HCT116 (cell line): ENCODE measurements at regions not wholly inside any gene's neighbourhood (a gene's known extent, or its start where the extent isn't known, plus 50 kb on each side); places are given as distances from the start of the nearest gene placed in this dataset.

Experiments used
- ATAC-seq: fragments of 200-7000 bp; cut with Tn5 transposase; 2 replicates; pipeline ENCODE4 v1.9.1; 2020; ENCODE audit warnings: mild to moderate bottlenecking, moderate library complexity
- BruUV-seq: library from RNA; stranded (reverse); fragments of 400-500 nt; replicated peaks from 2 replicates; lab custom pipeline; 2021; lab: Mats Ljungman, UMichigan
- CTCF ChIA-PET: fragments of 300-600 bp; sonication (Branson Sonifier 250); formaldehyde crosslinking; loops from one replicate; lab custom pipeline; 2021; ENCODE audit warnings: antibody characterized with exemption; lab: Charles Lee
- POLR2A ChIA-PET: fragments of 300-600, 350-600 bp; sonication (Branson Sonifier 250); formaldehyde crosslinking; loops from one replicate; lab custom pipeline; 2021; ENCODE audit warnings: antibody characterized with exemption; lab: Charles Lee
- RAD21 ChIA-PET, 2 experiments: fragments of 300-600 bp; sonication (Branson Sonifier 250); formaldehyde crosslinking; loops; one replicate each; lab custom pipeline; 2023; ENCODE audit warnings: low total read pairs in 2 of 2; ENCODE audit not compliant: uncharacterized antibody in 2 of 2, unreplicated experiment in 2 of 2, low non-redundant PET in 1 of 2; lab: Charles Lee
- DNase-seq: peaks from one replicate; pipeline ENCODE4 v3.0.0-alpha.2; 2010; ENCODE audit warnings: low read depth, low spot score
- H2AFZ ChIP-seq: fragments of 200-600 bp; shearing (Covaris generic), sonication (generic); 2 replicates; pipeline ENCODE4 v1.6.1; 2017; ENCODE audit warnings: low read depth, mixed run types, mixed read lengths, antibody characterized with exemption, low read length; ENCODE audit not compliant: poor library complexity, severe bottlenecking
- H3K27ac ChIP-seq: 2 replicates; pipeline ENCODE4 v1.5.1; 2012; ENCODE audit warnings: low read depth, low read length
- H3K27me3 ChIP-seq: fragments of 200-600 bp; sonication (generic); 2 replicates; pipeline ENCODE4 v1.6.1; 2016; ENCODE audit warnings: mixed run types, low read length, mixed read lengths; ENCODE audit not compliant: insufficient read depth
- H3K36me3 ChIP-seq, 2 experiments: fragments of 200-500 bp in 1 of 2; fragments of 200-600 bp in 1 of 2; sonication (Bioruptor generic) in 1 of 2; sonication (generic) in 1 of 2; 2 replicates each; pipeline versions ENCODE4 v1.5.1 to v1.6.1; 2014 to 2016; ENCODE audit warnings: low read length in 2 of 2, inconsistent platforms in 1 of 2, mixed read lengths in 1 of 2, mixed run types in 1 of 2; ENCODE audit not compliant: insufficient read depth in 2 of 2, control insufficient read depth in 1 of 2
- H3K4me1 ChIP-seq, 2 experiments: fragments of 200-600 bp in 1 of 2; sonication (generic) in 1 of 2; 2 replicates each; pipeline versions ENCODE4 v1.5.1 to v1.6.1; 2012 to 2017; ENCODE audit warnings: low read length in 2 of 2, inconsistent platforms in 1 of 2, mild to moderate bottlenecking in 1 of 2, mixed read lengths in 1 of 2, mixed run types in 1 of 2, moderate library complexity in 1 of 2; ENCODE audit not compliant: insufficient read depth in 2 of 2, control insufficient read depth in 1 of 2
- H3K4me2 ChIP-seq: fragments of 200-600 bp; sonication (generic); 2 replicates; pipeline ENCODE4 v1.6.1; 2017; ENCODE audit warnings: mixed run types, low read length, mixed read lengths
- H3K4me3 ChIP-seq, 2 experiments: fragments of 200-600 bp in 1 of 2; sonication (generic) in 1 of 2; replicated peaks in 1 of 2; 2 replicates each; pipeline ENCODE4 v1.5.1; 2011 to 2016; ENCODE audit warnings: low read length in 2 of 2, control low read depth in 1 of 2, low read depth in 1 of 2, mild to moderate bottlenecking in 1 of 2, mixed read lengths in 1 of 2, mixed run types in 1 of 2
- H3K79me2 ChIP-seq: fragments of 200-600 bp; sonication (generic); 2 replicates; pipeline ENCODE4 v1.6.1; 2017; ENCODE audit warnings: mild to moderate bottlenecking, mixed run types, low read length, moderate library complexity, mixed read lengths; ENCODE audit not compliant: insufficient read depth
- H3K9ac ChIP-seq: fragments of 200-600 bp; sonication (generic); 2 replicates; pipeline ENCODE4 v1.6.1; 2016; ENCODE audit warnings: low read length, mixed read lengths
- H3K9me2 ChIP-seq: fragments of 200-600 bp; sonication (generic), shearing (Covaris generic); 2 replicates; pipeline ENCODE4 v1.6.1; 2017; ENCODE audit warnings: mixed run types, mild to moderate bottlenecking, moderate library complexity; ENCODE audit not compliant: insufficient read depth
- H3K9me3 ChIP-seq, 2 experiments: fragments of 200-500 bp in 1 of 2; fragments of 200-600 bp in 1 of 2; sonication (Bioruptor generic) in 1 of 2; sonication (generic) in 1 of 2; 2 replicates each; pipeline ENCODE4 v1.6.1; 2014 to 2017; ENCODE audit warnings: low read length in 2 of 2, mixed read lengths in 2 of 2, inconsistent platforms in 1 of 2, low read depth in 1 of 2, mild to moderate bottlenecking in 1 of 2, mixed run types in 1 of 2, moderate library complexity in 1 of 2; ENCODE audit not compliant: control insufficient read depth in 1 of 2, insufficient read depth in 1 of 2
- H4K20me1 ChIP-seq: fragments of 200-600 bp; sonication (generic), shearing (Covaris generic); 2 replicates; pipeline ENCODE4 v1.6.1; 2017; ENCODE audit warnings: mixed run types, mild to moderate bottlenecking, moderate library complexity; ENCODE audit not compliant: insufficient read depth
- CBX3 ChIP-seq: IDR thresholded peaks from 2 replicates; pipeline ENCODE4 v1.6.1; 2012; ENCODE audit warnings: low read depth
- CTCF ChIP-seq, 3 experiments: fragments of 200-600 bp in 1 of 3; sonication (generic) in 1 of 3; IDR thresholded peaks in 2 of 3; conservative IDR thresholded peaks in 1 of 3; 2 replicates each; pipeline ENCODE4 v1.5.1; 2012 to 2017; ENCODE audit warnings: low read depth in 2 of 3, low read length in 2 of 3, antibody characterized with exemption in 1 of 3, borderline replicate concordance in 1 of 3, control low read depth in 1 of 3, mild to moderate bottlenecking in 1 of 3, mixed read lengths in 1 of 3, mixed run types in 1 of 3, moderate library complexity in 1 of 3; ENCODE audit not compliant: insufficient read depth in 1 of 3
- EGR1 ChIP-seq: IDR thresholded peaks from 2 replicates; pipeline ENCODE4 v1.6.1; 2012; ENCODE audit warnings: low read depth
- ELF1 ChIP-seq: IDR thresholded peaks from 2 replicates; pipeline ENCODE4 v1.6.1; 2012; ENCODE audit warnings: low read depth, borderline replicate concordance
- EZH2phosphoT487 ChIP-seq: fragments of 200-600 bp; IDR thresholded peaks from 2 replicates; pipeline ENCODE4 v1.6.1; 2018; ENCODE audit warnings: antibody characterized with exemption, borderline replicate concordance
- FOSL1 ChIP-seq: IDR thresholded peaks from 2 replicates; pipeline ENCODE4 v1.6.1; 2012; ENCODE audit warnings: low read depth
- POLR2A ChIP-seq: IDR thresholded peaks from 2 replicates; pipeline ENCODE4 v1.7.0; 2011; ENCODE audit warnings: borderline replicate concordance; ENCODE audit not compliant: insufficient read depth, insufficient read length; ENCODE audit errors: extremely low read depth
- POLR2AphosphoS5 ChIP-seq: IDR thresholded peaks from 2 replicates; pipeline ENCODE4 v1.6.1; 2011; ENCODE audit warnings: mild to moderate bottlenecking, low read depth, low read length, moderate library complexity
- RAD21 ChIP-seq: IDR thresholded peaks from 2 replicates; pipeline ENCODE4 v1.6.1; 2012; ENCODE audit warnings: low read depth, mild to moderate bottlenecking
- SP1 ChIP-seq: IDR thresholded peaks from 2 replicates; pipeline ENCODE4 v1.6.1; 2012; ENCODE audit warnings: low read depth
- YY1 ChIP-seq: IDR thresholded peaks from 2 replicates; pipeline ENCODE4 v1.6.1; 2011; ENCODE audit warnings: low read length, low read depth, moderate library complexity, mild to moderate bottlenecking; ENCODE audit not compliant: insufficient replicate concordance; ENCODE audit errors: extremely low read depth
- ZNF274 ChIP-seq: fragments of 200-500 bp; sonication (Bioruptor generic); IDR thresholded peaks from 2 replicates; pipeline ENCODE4 v1.6.1; 2014; ENCODE audit warnings: mild to moderate bottlenecking, low read depth, low read length, inconsistent platforms
- intact Hi-C: fragments of 100-400 bp; cut with micrococcal nuclease; formaldehyde crosslinking; loops from 2 replicates; pipeline ENCODE4 v1.10.0; 2022
- TF ChIP-seq, protein P1 (sequence below): IDR thresholded peaks from 2 replicates; pipeline ENCODE4 v1.6.1; 2012

DNA sequence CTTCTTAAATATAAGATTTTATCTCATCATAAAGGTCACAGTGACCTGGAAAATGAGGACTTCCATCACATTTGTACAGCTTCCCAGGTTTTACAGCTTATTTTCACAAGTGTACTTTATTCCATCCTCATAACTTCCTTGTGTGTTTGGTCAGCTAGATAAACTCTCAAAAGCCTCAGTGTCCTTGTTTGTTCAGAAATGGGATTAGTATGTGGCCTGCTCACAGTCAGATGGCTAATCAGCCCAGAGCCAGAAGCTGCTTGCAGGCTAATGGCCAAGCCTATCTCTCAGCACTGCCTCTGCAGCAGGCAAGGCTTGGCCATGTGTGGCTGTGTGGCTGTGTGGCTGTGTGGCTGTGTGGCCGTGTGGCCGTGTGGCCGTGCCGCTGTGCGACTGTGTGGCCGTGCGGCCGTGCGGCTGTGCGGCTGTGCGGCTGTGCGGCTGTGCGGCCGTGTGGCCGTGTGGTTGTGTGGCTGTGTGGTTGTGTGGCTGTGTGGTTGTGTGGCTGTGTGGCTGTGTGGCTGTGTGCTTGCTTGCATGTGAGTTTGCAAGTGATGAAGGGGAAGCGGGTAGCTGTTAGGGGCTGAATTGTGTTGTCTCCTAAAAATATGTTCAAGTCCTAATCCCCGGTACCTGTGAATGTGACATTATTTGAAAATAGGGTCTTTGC, 233.0 kb upstream of the TNP1 start:
- RAD21 ChIA-PET = no interaction called here
- CTCF ChIA-PET = no interaction called here
- intact Hi-C loops = no loop called here
- Histone ChIP-seq H3K9ac (no peak overlapping the region), H4K20me1 (no peaks in the 10 kb centered on the region), H3K4me2 (no peak overlapping the region), H3K4me1 (peaks cover 0 to 9% of the 10 kb centered on the region in 2 experiments; a peak in 1 of 4 replicates), H3K36me3 (no peaks in the 10 kb centered on the region), H3K9me3 (no peaks in the 10 kb centered on the region), H3K79me2 (no peaks in the 10 kb centered on the region), H3K27ac (no peak overlapping the region), H3K9me2 (no peaks in the 10 kb centered on the region), H2AFZ (no peak overlapping the region), H3K4me3 (no peak overlapping the region), H3K27me3 (no peaks in the 10 kb centered on the region)
- POLR2A ChIA-PET = no interaction called here
- no peak for TF ChIP-seq RAD21
- TF ChIP-seq EZH2phosphoT487 = no peak
- TF ChIP-seq EGR1 = no peak
- TF ChIP-seq CTCF (IDR thresholded peaks at IDR 0.05 in 2 of 3, conservative IDR thresholded peaks at IDR 0.05 in 1 of 3; ENCODE audit: borderline replicate concordance in 1 of 3, insufficient read depth in 1 of 3, low read depth in 2 of 3, low read length in 2 of 3) = no peak
- TF ChIP-seq YY1 = no peak
- TF ChIP-seq, protein P1, sequence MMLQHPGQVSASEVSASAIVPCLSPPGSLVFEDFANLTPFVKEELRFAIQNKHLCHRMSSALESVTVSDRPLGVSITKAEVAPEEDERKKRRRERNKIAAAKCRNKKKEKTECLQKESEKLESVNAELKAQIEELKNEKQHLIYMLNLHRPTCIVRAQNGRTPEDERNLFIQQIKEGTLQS = no peak
- TF ChIP-seq CBX3 = no peak
- no peak for TF ChIP-seq SP1
- no peak for TF ChIP-seq POLR2AphosphoS5
- no peak for TF ChIP-seq ZNF274
- no peak for TF ChIP-seq ELF1
- TF ChIP-seq FOSL1 = no peak
- no peak for TF ChIP-seq POLR2A
- DNase-seq (no peak), ATAC-seq (no peak)
- BruUV-seq = no TSS peak
